Suprapubic skin (tissue), 4 donors: ENCODE measurements at regions not wholly inside any gene's neighbourhood (a gene's known extent, or its start where the extent isn't known, plus 50 kb on each side); places are given as distances from the start of the nearest gene placed in this dataset.

Source experiments
- DNase-seq, 2 donors: peaks; one replicate each; pipeline ENCODE4 v3.0.0-alpha.2; 2019; ENCODE audit warnings: low spot score in 2 of 2
- H3K27ac ChIP-seq: fragments of 200-600 bp; sonication (generic); one replicate; pipeline ENCODE4 v1.5.1; 2019
- H3K27me3 ChIP-seq: fragments of 200-600 bp; sonication (generic); one replicate; pipeline ENCODE4 v1.5.1; 2019
- H3K36me3 ChIP-seq: fragments of 200-600 bp; sonication (generic); one replicate; pipeline ENCODE4 v1.5.1; 2019
- H3K4me1 ChIP-seq: fragments of 200-600 bp; sonication (generic); one replicate; pipeline ENCODE4 v1.5.1; 2019
- H3K4me3 ChIP-seq: fragments of 200-600 bp; sonication (generic); one replicate; pipeline ENCODE4 v1.5.1; 2019; ENCODE audit warnings: mild to moderate bottlenecking
- H3K9me3 ChIP-seq: fragments of 200-600 bp; sonication (generic); one replicate; pipeline ENCODE4 v1.5.1; 2019
- EP300 ChIP-seq: sonication (generic); formaldehyde crosslinking; IDR thresholded peaks from one replicate; pipeline ENCODE4 v1.6.1; 2017; ENCODE audit warnings: antibody characterized with exemption
- POLR2A ChIP-seq, 2 donors: fragments of 450-650 bp; IDR thresholded peaks; one replicate each; pipeline ENCODE4 v1.6.1; 2017; ENCODE audit warnings: antibody characterized with exemption in 2 of 2, mild to moderate bottlenecking in 2 of 2, moderate library complexity in 2 of 2
- POLR2AphosphoS5 ChIP-seq, 3 donors: sonication (generic); formaldehyde crosslinking; IDR thresholded peaks; one replicate each; pipeline ENCODE4 v1.6.1; 2017; ENCODE audit warnings: antibody characterized with exemption in 3 of 3
- WGBS: methylation state at CpG from one replicate; pipeline ENCODE4 v1.1.5; 2018; 5-methylcytosine and 5-hydroxymethylcytosine counted together
- TF ChIP-seq, protein P1 (sequence below), 2 donors: fragments of 200-600 bp in 1 of 2; fragments of 450-650 bp in 1 of 2; sonication (generic) in 1 of 2; IDR thresholded peaks; one replicate each; pipeline ENCODE4 v1.5.1; 2016 to 2019; ENCODE audit warnings: antibody characterized with exemption in 2 of 2, mild to moderate bottlenecking in 1 of 2, moderate library complexity in 1 of 2

DNA sequence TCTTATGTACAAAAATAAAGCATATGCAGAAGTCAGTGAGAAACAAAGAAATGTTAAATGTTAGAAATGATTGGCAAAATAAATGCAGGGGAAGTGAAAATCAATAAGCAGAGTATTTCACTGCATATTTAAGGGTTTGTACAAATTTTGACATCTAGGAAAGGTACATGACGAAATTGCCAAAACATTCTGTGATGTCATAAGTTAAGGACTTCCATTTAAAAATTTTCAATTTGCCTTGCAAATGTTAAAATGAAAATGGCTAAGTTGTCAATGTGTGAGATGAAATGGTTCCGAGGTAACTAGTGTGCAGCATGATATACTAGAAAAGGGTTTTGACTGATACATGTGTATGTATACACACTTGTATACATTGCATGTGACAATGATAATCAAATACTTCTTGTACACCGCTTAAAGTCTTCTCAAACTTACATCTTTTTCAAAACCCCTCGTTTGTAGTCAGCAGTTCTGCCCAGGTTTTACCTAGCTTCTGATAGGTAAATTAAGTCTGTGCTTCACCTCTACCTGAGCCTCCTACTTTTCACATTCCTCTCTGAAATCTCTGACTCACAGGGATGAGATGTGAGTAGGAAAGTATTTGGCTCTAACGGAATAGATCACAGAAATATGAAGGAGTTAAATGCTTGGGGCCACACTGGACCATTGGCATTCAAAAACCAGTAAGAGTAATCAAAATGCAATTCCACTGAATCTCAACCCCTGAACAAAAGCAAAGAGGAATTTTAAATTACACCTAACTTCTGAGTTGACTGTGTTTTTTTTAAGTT is 442.4 kb upstream of the FOXG1 start:
- no peak for DNase-seq
- Histone ChIP-seq H3K27me3 (no peaks in the 10 kb centered on the region), H3K4me1 (no peaks in the 10 kb centered on the region), H3K9me3 (no peaks in the 10 kb centered on the region), H3K27ac (no peak overlapping the region), H3K4me3 (no peak overlapping the region), H3K36me3 (no peaks in the 10 kb centered on the region)
- TF ChIP-seq, protein P1, sequence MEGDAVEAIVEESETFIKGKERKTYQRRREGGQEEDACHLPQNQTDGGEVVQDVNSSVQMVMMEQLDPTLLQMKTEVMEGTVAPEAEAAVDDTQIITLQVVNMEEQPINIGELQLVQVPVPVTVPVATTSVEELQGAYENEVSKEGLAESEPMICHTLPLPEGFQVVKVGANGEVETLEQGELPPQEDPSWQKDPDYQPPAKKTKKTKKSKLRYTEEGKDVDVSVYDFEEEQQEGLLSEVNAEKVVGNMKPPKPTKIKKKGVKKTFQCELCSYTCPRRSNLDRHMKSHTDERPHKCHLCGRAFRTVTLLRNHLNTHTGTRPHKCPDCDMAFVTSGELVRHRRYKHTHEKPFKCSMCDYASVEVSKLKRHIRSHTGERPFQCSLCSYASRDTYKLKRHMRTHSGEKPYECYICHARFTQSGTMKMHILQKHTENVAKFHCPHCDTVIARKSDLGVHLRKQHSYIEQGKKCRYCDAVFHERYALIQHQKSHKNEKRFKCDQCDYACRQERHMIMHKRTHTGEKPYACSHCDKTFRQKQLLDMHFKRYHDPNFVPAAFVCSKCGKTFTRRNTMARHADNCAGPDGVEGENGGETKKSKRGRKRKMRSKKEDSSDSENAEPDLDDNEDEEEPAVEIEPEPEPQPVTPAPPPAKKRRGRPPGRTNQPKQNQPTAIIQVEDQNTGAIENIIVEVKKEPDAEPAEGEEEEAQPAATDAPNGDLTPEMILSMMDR (IDR thresholded peaks at IDR 0.05) = no peak
- TF ChIP-seq POLR2A (IDR thresholded peaks at IDR 0.05) = no peak
- no peak for TF ChIP-seq POLR2AphosphoS5 (IDR thresholded peaks at IDR 0.05)
- no peak for TF ChIP-seq EP300
- WGBS = 75% methylated on average over 5 of the region's 5 CpGs

DNA sequence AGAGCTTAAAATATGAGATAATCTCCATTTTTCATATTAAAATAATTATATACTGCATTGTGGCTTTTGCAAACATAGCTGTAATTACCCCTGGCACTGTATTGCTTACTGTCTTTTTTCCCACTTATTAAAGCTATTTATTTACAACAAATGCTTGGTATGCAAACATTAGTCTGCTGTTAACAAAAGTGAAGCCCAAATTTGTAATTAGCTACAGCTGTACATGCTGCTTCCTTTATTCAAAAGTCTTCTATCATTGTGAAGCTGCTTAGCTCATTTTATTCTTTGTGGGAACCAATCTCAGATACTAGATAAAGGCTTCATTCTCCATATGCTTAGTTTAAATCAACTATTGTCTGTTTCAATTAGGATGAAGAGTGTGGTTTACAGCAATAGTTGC is 425.8 kb upstream of the FOXG1 start:
- no peaks in the 10 kb centered on the region for H3K4me1 ChIP-seq
- H3K9me3 ChIP-seq = no peaks in the 10 kb centered on the region
- no peak overlapping the region for H3K4me3 ChIP-seq
- no peaks in the 10 kb centered on the region for H3K27me3 ChIP-seq
- H3K36me3 ChIP-seq = no peaks in the 10 kb centered on the region
- DNase-seq = no peak
- H3K27ac ChIP-seq = no peak overlapping the region
- TF ChIP-seq, protein P1 (IDR thresholded peaks at IDR 0.05) = no peak
- no peak for TF ChIP-seq EP300
- no peak for TF ChIP-seq POLR2A (IDR thresholded peaks at IDR 0.05)
- TF ChIP-seq POLR2AphosphoS5 (IDR thresholded peaks at IDR 0.05) = no peak

DNA sequence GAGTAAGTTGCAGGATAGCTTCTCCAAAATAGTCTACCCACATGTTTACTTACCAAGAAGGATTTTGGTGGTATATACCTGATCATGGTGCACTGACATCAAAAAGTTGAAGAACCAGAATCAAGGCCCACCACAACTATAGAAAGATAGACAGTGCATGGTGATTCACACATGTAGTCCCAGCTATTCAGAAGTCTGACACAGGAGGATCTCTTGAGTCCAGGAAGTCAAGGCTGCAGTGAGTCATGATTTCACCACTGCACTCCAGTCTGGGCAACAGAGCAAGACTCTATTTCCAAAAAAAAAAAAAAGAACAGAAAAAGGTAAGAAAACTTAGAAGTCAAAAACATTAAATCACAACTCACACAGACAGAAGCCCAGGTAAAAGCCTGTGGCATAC is 422.2 kb upstream of the FOXG1 start:
- TF ChIP-seq EP300 = no peak
- no peak for TF ChIP-seq POLR2A (IDR thresholded peaks at IDR 0.05)
- TF ChIP-seq, protein P1 (IDR thresholded peaks at IDR 0.05) = no peak
- TF ChIP-seq POLR2AphosphoS5 (IDR thresholded peaks at IDR 0.05) = no peak
- Histone ChIP-seq H3K27ac (no peak overlapping the region), H3K36me3 (no peaks in the 10 kb centered on the region), H3K4me3 (no peak overlapping the region), H3K4me1 (no peaks in the 10 kb centered on the region), H3K9me3 (no peaks in the 10 kb centered on the region), H3K27me3 (no peaks in the 10 kb centered on the region)
- DNase-seq = no peak

DNA sequence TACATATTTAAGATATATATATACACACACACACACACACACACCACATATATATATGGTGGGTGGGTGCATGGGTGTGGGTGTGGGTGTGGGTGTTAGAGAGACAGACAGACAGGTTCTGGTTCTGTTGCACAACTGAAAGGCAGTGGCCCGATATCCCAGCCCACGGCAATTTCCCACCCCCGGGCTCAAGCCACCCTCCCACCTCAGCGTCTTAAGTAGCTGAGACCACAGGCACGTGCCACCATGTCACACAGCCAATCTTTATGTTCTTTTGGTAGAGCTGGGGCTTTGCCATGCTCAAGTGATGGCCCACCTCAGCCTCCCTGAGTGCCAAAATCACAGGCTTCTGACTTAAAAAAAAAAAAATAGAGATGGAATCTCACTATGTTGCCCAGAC is 417.8 kb upstream of the FOXG1 start:
- TF ChIP-seq POLR2A (IDR thresholded peaks at IDR 0.05) = no peak
- no peak for TF ChIP-seq POLR2AphosphoS5 (IDR thresholded peaks at IDR 0.05)
- no peak for TF ChIP-seq EP300
- TF ChIP-seq, protein P1 (IDR thresholded peaks at IDR 0.05) = no peak
- H3K27me3 ChIP-seq = no peaks in the 10 kb centered on the region
- DNase-seq = no peak
- H3K27ac ChIP-seq = no peak overlapping the region
- H3K9me3 ChIP-seq = no peaks in the 10 kb centered on the region
- 95% methylated on average over 5 of the region's 5 CpGs for WGBS
- H3K4me3 ChIP-seq = no peak overlapping the region
- H3K4me1 ChIP-seq = no peaks in the 10 kb centered on the region
- H3K36me3 ChIP-seq = no peaks in the 10 kb centered on the region

DNA sequence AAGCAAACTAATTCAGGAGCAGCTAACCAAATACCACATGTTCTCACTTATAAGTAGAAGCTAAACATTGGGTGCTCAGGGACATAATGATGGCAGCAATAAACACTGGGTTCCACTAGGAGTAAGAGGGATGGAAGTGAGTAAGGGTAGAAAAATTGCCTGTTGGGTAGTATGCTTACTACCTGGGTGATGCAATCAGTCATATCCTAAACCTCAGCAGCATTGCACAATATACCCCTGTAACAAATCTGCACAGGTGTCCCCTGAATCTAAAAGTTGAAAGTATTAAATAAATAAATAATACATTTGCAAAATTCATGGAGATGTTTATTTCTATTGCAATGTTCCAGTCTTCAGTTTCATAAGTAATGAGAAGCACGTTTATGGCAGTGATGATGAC is 409.8 kb upstream of the FOXG1 start:
- no peak overlapping the region for H3K4me3 ChIP-seq
- peaks cover 14% of the 10 kb centered on the region for H3K9me3 ChIP-seq
- no peaks in the 10 kb centered on the region for H3K27me3 ChIP-seq
- no peak overlapping the region for H3K27ac ChIP-seq
- TF ChIP-seq POLR2A (IDR thresholded peaks at IDR 0.05) (no peak), POLR2AphosphoS5 (IDR thresholded peaks at IDR 0.05) (no peak), EP300 (no peak)
- TF ChIP-seq, protein P1 (IDR thresholded peaks at IDR 0.05) = no peak
- WGBS = 52% methylated on average over 1 of the region's 1 CpG
- no peak for DNase-seq
- H3K36me3 ChIP-seq = no peaks in the 10 kb centered on the region
- H3K4me1 ChIP-seq = no peaks in the 10 kb centered on the region
